Stimulated activated CD4-positive, alpha-beta T cell treated with anti-CD3 and anti-CD28 coated beads, Interleukin-1b, Interleukin-23, amount 100 ng/mL, for 4 hours (primary cell): ENCODE measurements at regions not wholly inside any gene's neighbourhood (a gene's known extent, or its start where the extent isn't known, plus 50 kb on each side); places are given as distances from the start of the nearest gene placed in this dataset.
"Not testable (repeated sequence)": the region's sequence is repeated elsewhere in the genome, so short reads cannot be mapped to it uniquely, and the experiment has no call there.

Experiments
- DNase-seq, 2 donors: peaks; one replicate each; pipeline ENCODE4 v3.0.0-alpha.2; 2020; ENCODE audit warnings: low read depth in 2 of 2

- not testable (repeated sequence) for DNase-seq
Measured at GRCh38 chr2:16727849-16728248, 62.2 kb upstream of the CYRIA start.

DNA sequence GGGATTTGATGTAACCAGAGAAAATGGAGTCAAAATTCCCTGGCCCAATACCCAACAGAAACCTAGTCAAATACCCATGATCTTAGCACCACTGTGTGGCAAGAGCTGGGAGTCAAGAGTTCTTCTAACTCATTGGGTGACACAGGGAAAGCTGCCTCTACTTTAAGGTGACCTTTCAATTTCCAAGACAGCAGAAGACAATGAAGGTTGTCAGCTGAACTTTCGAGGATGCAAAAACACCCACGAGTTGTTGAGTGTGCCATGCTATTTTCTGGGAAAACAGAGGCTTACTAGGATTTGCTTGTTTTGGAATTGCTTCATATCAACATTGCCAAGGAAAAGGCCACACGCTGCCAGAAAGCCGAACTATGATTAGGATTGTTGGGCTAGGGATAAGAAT is 61.6 kb upstream of the CYRIA start:
- no peak for DNase-seq

DNA sequence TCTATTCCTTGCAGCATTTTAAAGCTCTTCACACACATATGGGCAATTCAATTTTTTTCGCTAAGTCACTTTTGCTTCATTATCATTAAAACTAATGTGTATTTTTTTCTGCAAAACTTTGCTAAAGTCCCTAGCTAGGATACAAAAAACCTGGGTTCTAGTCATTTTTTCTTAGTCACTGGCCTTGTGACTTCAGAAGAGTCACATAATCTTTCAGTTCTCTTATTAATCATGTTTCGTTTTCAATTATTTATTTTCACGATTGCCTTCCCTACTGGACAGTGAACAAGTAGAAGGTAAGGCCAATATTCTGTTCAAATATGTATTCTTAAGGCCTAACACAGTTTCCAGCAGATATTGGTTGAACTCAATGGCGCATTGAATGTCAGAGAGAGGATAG is 60.9 kb upstream of the CYRIA start:
- no peak for DNase-seq

DNA sequence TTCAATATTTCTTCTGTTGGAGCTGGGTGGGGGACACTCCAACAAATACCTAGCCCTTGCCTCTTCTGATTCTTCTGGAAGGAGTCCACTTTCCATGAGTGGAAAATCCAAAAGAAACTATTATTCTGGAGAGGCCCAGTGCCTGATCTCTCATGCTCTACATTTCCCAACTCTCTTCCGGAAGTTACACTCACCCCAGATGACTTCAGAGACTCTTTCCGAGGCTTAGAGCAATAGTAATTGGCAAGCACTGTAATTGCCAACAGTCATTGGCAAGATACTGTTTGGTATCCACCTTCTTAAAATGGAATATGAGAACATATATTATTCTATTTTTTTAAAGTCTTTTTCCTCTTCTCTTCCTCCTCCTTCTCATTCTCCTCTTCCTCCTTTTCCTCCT is 60.5 kb upstream of the CYRIA start:
- no peak for DNase-seq

DNA sequence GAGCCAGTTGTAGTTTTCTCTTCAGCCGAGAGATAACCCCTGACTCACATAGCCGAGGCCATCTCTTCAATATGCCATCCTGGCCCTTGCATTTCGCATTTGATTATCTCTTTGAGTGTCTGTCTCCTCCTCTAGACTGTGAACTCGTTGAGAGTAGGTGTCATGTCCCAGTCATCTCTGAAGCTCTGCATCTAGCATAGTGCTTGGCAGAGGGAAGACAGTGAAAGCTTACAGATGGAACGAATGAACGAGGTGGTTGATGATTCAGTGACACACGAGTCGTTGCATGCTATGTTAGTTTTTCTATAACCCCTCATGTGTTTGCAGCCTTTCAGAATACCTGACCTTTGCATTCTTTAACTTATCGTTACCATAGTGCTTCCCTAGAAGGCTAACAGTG is 59.9 kb upstream of the CYRIA start:
- DNase-seq, result no peak

GRCh38 chr2:16722677-16723076 is 57.0 kb upstream of the CYRIA start:
- DNase-seq, result no peak

DNA sequence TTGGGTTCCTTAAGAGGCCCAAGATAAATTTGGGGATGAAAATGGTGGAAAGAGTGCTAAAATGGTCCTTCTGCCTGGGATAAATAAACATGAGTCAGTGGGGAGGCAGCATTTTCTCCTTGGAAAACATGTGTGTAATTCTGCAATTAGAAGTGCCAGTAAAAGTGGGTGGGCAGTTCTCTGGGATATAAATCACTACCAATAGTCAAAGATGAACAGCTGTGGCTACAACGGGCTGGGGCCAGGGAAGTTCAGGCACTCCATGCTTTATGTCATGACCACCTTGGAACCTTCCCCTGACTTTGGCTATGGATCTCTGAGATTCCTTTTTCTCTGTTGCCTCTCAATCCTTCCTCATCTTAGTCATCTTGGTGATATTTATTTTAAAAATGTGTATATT is 56.5 kb upstream of the CYRIA start:
- no peak for DNase-seq

DNA sequence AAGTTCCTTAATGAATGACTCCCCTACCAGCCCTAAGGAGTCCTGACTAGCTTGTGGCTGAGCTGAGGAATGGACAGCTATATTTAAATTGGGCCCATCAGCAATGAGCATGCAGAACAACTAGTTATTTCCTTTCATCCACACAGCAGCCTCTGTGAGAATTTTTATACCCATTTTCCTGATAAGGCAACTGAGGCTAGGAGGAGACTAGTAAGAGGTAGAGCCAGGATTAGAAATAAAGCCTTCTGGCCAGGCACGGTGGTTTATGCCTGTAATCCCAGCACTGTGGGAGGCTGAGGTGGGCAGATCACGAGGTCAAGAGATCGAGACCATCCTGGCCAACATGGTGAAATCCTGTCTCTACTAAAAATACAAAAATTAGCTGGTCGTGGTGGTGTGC is 55.9 kb upstream of the CYRIA start:
- not testable (repeated sequence) for DNase-seq

DNA sequence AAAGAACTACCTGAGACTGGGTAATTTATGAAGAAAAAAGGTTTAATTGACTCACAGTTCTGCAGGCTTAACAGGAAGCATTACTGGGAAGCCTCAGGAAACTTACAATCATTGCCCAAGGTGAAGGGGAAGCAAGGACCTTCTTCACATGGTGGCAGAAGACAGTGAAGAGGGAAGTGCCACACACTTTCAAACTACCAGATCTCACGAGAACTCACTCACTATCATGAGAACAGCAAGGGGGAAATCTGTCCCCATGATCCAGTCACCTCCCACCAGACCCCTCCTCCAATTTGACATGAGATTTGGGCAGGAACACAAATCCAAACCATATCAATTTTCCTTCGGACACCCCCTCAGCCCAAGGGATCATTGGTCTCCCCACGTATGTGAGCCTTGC is 55.1 kb upstream of the CYRIA start:
- DNase-seq, result not testable (repeated sequence)

- no peak for DNase-seq
Measured at GRCh38 chr2:16719485-16719808, 53.8 kb upstream of the CYRIA start.

DNA sequence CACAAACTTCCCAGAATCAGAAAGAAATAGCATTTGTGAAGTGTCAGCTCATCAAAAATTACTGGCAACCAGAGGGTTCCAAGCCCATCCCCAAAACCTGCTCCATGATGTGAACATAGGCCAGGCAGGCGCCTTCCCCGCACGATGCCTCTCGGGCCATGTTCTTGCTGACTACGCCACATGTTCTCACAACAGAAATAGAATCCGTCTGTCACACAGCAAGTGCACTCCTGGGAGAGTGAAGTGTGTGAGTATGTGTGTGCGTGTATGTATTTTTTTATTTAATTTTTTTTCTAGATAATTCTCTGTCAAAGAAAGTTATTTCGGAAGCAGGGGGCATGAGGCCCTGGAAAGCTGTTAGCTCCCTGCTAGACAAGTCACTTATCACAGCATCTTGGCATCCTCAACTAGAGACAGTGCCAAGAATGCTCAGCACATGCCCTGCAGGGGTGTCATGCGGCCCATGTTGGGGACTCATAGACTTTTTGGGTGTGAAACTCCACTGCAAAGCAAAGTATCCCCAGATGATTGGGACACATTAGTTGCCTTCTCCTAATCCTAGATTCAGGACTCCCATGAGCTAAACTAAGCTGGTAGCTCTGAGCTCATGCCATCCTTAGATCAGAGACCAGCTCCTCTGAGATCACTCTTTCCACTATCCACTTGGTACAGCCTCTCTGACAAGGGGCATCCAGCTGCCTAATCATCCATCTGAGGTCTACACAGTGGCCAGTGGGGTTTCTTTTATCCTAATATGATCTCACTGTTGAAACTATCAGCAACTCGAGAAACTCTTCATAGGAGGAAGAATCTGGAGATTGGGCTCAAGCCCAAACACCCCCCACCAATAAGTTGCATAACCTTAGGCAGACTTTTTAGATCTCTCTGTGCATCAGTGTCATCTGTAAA is 53.2 kb upstream of the CYRIA start:
- DNase-seq, result no peak

DNA sequence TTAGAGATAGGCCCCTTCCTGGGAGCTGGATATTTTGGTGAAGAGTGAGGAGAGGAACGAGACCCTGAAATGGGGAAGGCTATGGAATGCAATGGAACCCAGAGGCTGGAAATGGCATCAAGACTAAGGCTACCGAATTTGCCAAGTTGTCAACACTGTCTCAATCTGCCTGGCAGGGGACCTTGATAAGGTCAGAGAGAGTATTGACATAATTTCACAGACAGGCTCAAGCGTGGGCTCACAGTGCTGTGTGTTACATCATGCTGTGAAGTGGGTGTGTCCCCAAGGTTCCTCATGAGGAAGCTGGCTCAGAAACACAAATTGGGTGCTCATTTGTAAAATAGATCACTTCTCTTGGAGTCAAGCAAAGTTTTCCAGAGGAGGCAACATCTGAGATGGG is 51.8 kb upstream of the CYRIA start:
- DNase-seq, result no peak

DNA sequence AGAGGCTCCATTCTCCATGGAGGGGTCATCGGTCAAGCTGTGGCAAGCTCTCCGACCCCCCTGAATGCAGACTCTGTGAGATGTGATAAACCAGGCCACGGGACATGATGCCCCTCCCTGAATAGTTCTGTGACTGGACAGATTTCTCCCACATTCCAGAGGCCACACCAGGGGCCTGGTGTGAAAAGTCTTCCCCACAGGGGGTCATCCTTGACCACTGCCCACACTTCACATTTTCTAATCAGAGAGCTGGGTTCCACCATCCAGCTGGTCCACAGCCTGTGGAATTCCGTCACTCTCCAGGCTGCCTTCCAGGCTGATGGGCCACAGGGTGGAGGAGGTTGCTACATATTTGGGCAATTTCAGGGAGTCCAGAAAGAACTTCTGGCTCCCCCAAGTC is 51.3 kb upstream of the CYRIA start:
- no peak for DNase-seq

DNA sequence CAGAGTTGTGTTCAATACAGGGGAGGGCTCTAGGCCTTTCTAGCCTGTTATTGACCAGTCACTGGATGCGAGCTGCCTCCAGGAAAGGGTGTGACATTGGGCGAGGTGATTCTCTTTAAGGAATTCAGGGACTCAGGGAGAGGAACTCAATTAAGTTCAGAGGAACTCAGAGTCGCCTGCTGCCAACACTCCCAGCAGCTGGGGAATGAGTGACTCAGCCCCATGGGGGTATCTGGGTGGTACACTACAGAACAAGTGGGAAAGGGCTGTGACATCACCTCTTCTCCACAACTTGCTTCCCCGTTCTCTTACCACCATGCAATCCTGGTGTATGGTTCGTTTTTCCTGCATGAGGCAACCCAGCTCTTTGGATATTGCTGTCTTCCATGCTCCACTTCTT is 50.4 kb upstream of the CYRIA start:
- DNase-seq, result no peak
